GM12891 (cell line): ENCODE measurements at regions not wholly inside any gene's neighbourhood (a gene's known extent, or its start where the extent isn't known, plus 50 kb on each side); places are given as distances from the start of the nearest gene placed in this dataset.

Experiments used
- POLR2A ChIP-seq: IDR thresholded peaks from 2 replicates; pipeline ENCODE4 v1.6.1; 2011; ENCODE audit warnings: low read depth, low read length, control low read depth
- TAF1 ChIP-seq: IDR thresholded peaks from 2 replicates; pipeline ENCODE4 v1.6.1; 2011; ENCODE audit warnings: low read depth, low read length, control low read depth

DNA sequence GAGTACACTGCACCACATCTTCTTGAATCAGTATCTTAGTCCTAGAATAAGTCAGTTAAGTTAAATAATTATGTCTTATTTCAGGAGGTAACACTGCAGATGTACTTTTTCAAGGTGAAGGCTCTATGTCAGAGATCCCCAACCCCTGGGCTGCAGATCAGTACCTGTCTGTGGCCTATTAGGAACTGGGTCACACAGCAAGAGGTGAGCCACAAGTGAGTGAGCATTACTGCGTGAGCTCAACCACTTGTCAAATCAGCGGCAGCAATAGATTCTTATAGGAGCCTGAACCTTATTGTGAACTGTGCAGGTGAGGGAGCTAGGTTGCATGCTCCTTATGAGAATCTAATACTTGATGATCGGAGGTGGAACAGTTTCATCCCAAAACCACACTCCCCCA lies 851.9 kb upstream of the ALCAM start:
- no peak for TF ChIP-seq POLR2A
- no peak for TF ChIP-seq TAF1
